Panc1 (cell line): ENCODE measurements at regions not wholly inside any gene's neighbourhood (a gene's known extent, or its start where the extent isn't known, plus 50 kb on each side); places are given as distances from the start of the nearest gene placed in this dataset.

Experiments used
- ATAC-seq: fragments of 200-7000 bp; cut with Tn5 transposase; 2 replicates; pipeline ENCODE4 v1.9.1; 2020; ENCODE audit warnings: mild to moderate bottlenecking, moderate library complexity
- BruUV-seq: library from RNA; stranded (reverse); fragments of 400-500 nt; replicated peaks from 2 replicates; lab custom pipeline; 2021; lab: Mats Ljungman, UMichigan
- CTCF ChIA-PET: fragments of 300-600 bp; sonication (Branson Sonifier 250); formaldehyde crosslinking; loops from one replicate; lab custom pipeline; 2022; ENCODE audit warnings: antibody characterized with exemption; lab: Charles Lee
- POLR2A ChIA-PET: fragments of 300-600 bp; sonication (Branson Sonifier 250); formaldehyde crosslinking; loops from one replicate; lab custom pipeline; 2022; ENCODE audit warnings: antibody characterized with exemption; lab: Charles Lee
- DNase-seq: peaks from one replicate; pipeline ENCODE4 v3.0.0-alpha.2; 2010; ENCODE audit warnings: low read depth, low spot score
- H3K27ac ChIP-seq: 2 replicates; pipeline ENCODE4 v1.5.1; 2011; ENCODE audit warnings: mild to moderate bottlenecking, low read length, inconsistent platforms
- H3K27me3 ChIP-seq: fragments of 200-500 bp; sonication (Bioruptor generic); 2 replicates; pipeline ENCODE4 v1.6.0; 2014; ENCODE audit warnings: low read length, inconsistent platforms; ENCODE audit not compliant: control insufficient read depth, insufficient read depth
- H3K36me3 ChIP-seq: fragments of 200-500 bp; sonication (Bioruptor generic); 2 replicates; pipeline ENCODE4 v1.5.1; 2014; ENCODE audit warnings: inconsistent platforms, mild to moderate bottlenecking, low read length, moderate library complexity; ENCODE audit not compliant: control insufficient read depth, insufficient read depth
- H3K4me1 ChIP-seq: 2 replicates; pipeline ENCODE4 v1.5.1; 2011; ENCODE audit warnings: inconsistent platforms, mild to moderate bottlenecking, low read length, moderate library complexity; ENCODE audit not compliant: control insufficient read depth, insufficient read depth
- H3K4me3 ChIP-seq, 2 experiments: 2 replicates each; pipeline ENCODE4 v1.5.1; 2011 to 2012; ENCODE audit warnings: low read depth in 2 of 2, low read length in 2 of 2, mild to moderate bottlenecking in 2 of 2, inconsistent platforms in 1 of 2, moderate library complexity in 1 of 2
- H3K9me3 ChIP-seq: fragments of 200-500 bp; sonication (Bioruptor generic); 2 replicates; pipeline ENCODE4 v1.5.1; 2014; ENCODE audit warnings: low read depth, mild to moderate bottlenecking, inconsistent platforms, low read length, moderate library complexity; ENCODE audit not compliant: control insufficient read depth, insufficient read depth
- POLR2AphosphoS5 ChIP-seq: IDR thresholded peaks from 2 replicates; pipeline ENCODE4 v1.6.1; 2012; ENCODE audit warnings: mild to moderate bottlenecking, low read depth, low read length, moderate library complexity
- SIN3A ChIP-seq: IDR thresholded peaks from 2 replicates; pipeline ENCODE4 v1.6.1; 2012; ENCODE audit warnings: low read depth, mild to moderate bottlenecking, low read length, moderate library complexity, borderline replicate concordance; ENCODE audit not compliant: insufficient read depth
- TCF7L2 ChIP-seq: IDR thresholded peaks from 2 replicates; pipeline ENCODE4 v1.6.1; 2011; ENCODE audit warnings: mild to moderate bottlenecking, low read depth, low read length, inconsistent platforms
- in situ Hi-C: cut with HindIII; loops from 2 replicates; pipeline ENCODE4 v1.10.0; 2016; ENCODE audit warnings: low sequenced_read_pairs, low pct_unique_long_range_greater_than_20kb
- intact Hi-C: fragments of 100-400 bp; cut with micrococcal nuclease; formaldehyde crosslinking; loops from one replicate; pipeline ENCODE4 v1.10.0; 2022; ENCODE audit not compliant: unreplicated experiment
- TF ChIP-seq, protein P1 (sequence below): fragments of 450-650 bp; IDR thresholded peaks from 2 replicates; pipeline ENCODE4 v1.5.1; 2017; ENCODE audit warnings: mild to moderate bottlenecking
- TF ChIP-seq, protein P2 (sequence below), 2 experiments: IDR thresholded peaks; 2 replicates each; pipeline ENCODE4 v1.6.1; 2011 to 2012; ENCODE audit warnings: low read depth in 2 of 2, control low read depth in 1 of 2, low read length in 1 of 2, mild to moderate bottlenecking in 1 of 2, moderate library complexity in 1 of 2; ENCODE audit not compliant: insufficient read depth in 1 of 2

DNA sequence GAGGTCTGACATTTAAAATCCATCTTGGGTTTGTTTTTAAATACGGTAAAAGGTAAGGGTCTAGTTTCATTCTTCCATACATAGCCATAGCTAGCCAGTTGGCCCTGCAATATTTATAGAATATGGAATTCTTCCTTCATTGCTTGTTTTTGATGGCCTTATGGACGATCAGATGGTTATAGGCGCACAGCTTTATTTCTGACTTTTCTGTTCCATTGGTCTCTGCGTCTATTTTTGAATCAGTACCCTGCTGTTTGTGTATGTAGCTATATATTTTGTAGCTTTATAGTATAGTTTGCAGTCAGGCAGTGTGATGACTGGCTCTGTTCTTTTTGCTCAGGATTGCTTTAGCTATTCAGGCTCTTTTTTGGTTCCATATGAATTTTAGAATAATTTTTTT, 366.8 kb upstream of the MIS18BP1 start:
- Histone ChIP-seq H3K27me3 (no peaks in the 10 kb centered on the region), H3K27ac (no peak overlapping the region), H3K9me3 (0 out of 2 replicates have a peak, but pooled peaks cover 3% of the 10 kb centered on the region), H3K4me3 (no peak overlapping the region), H3K36me3 (no peaks in the 10 kb centered on the region), H3K4me1 (no peaks in the 10 kb centered on the region)
- ChIA-PET POLR2A (no interaction called here), CTCF (no interaction called here)
- TF ChIP-seq SIN3A (no peak), POLR2AphosphoS5 (no peak), TCF7L2 (no peak)
- TF ChIP-seq, protein P1, sequence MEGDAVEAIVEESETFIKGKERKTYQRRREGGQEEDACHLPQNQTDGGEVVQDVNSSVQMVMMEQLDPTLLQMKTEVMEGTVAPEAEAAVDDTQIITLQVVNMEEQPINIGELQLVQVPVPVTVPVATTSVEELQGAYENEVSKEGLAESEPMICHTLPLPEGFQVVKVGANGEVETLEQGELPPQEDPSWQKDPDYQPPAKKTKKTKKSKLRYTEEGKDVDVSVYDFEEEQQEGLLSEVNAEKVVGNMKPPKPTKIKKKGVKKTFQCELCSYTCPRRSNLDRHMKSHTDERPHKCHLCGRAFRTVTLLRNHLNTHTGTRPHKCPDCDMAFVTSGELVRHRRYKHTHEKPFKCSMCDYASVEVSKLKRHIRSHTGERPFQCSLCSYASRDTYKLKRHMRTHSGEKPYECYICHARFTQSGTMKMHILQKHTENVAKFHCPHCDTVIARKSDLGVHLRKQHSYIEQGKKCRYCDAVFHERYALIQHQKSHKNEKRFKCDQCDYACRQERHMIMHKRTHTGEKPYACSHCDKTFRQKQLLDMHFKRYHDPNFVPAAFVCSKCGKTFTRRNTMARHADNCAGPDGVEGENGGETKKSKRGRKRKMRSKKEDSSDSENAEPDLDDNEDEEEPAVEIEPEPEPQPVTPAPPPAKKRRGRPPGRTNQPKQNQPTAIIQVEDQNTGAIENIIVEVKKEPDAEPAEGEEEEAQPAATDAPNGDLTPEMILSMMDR = no peak
- TF ChIP-seq, protein P2, sequence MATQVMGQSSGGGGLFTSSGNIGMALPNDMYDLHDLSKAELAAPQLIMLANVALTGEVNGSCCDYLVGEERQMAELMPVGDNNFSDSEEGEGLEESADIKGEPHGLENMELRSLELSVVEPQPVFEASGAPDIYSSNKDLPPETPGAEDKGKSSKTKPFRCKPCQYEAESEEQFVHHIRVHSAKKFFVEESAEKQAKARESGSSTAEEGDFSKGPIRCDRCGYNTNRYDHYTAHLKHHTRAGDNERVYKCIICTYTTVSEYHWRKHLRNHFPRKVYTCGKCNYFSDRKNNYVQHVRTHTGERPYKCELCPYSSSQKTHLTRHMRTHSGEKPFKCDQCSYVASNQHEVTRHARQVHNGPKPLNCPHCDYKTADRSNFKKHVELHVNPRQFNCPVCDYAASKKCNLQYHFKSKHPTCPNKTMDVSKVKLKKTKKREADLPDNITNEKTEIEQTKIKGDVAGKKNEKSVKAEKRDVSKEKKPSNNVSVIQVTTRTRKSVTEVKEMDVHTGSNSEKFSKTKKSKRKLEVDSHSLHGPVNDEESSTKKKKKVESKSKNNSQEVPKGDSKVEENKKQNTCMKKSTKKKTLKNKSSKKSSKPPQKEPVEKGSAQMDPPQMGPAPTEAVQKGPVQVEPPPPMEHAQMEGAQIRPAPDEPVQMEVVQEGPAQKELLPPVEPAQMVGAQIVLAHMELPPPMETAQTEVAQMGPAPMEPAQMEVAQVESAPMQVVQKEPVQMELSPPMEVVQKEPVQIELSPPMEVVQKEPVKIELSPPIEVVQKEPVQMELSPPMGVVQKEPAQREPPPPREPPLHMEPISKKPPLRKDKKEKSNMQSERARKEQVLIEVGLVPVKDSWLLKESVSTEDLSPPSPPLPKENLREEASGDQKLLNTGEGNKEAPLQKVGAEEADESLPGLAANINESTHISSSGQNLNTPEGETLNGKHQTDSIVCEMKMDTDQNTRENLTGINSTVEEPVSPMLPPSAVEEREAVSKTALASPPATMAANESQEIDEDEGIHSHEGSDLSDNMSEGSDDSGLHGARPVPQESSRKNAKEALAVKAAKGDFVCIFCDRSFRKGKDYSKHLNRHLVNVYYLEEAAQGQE (IDR thresholded peaks at IDR 0.05; ENCODE audit: insufficient read depth in 1 of 2, low read depth in 2 of 2, low read length in 1 of 2) = no peak
- intact Hi-C loops = no loop called here
- in situ Hi-C loops = no loop called here
- ATAC-seq = no peak
- no TSS peak for BruUV-seq
- DNase-seq = no peak

DNA sequence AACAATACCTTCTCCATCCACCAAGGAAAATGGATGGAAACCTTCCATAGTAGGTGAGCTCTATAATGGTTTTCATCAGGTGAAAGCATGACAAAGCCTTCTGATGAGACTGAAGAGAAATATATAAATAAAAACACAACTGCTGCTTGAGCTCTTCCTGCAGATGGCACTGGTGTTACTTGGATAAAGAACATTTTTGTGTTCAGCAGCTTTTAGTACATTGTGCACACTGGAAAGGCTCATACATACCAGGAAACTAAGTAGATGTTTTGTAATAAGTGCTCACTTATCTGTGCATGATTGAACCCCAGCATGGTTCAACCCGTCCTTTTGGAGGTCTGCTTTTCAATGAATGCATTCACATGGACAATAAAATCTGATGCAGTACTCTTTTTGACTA, 357.3 kb upstream of the MIS18BP1 start:
- no peak overlapping the region for H3K4me3 ChIP-seq
- H3K27ac ChIP-seq = no peak overlapping the region
- no peaks in the 10 kb centered on the region for H3K9me3 ChIP-seq
- no TSS peak for BruUV-seq
- DNase-seq (no peak), ATAC-seq (no peak)
- in situ Hi-C loops = no loop called here
- intact Hi-C loops = no loop called here
- CTCF ChIA-PET = interaction anchor here (0.6 kb wide), 1 partner anchor 39 kb away, joined by 3 read pairs; no protein-coding TSS in a partner anchor
- no peaks in the 10 kb centered on the region for H3K4me1 ChIP-seq
- POLR2A ChIA-PET = no interaction called here
- TF ChIP-seq TCF7L2 = no peak
- TF ChIP-seq, protein P1 = peak; percentile 12; the same call in 1 of the 2 replicates
- no peaks in the 10 kb centered on the region for H3K36me3 ChIP-seq
- no peaks in the 10 kb centered on the region for H3K27me3 ChIP-seq
